ENCODE measurements at regions not wholly inside any gene's neighbourhood (a gene's known extent, or its start where the extent isn't known, plus 50 kb on each side); places are given as distances from the start of the nearest gene placed in this dataset.

DNA sequence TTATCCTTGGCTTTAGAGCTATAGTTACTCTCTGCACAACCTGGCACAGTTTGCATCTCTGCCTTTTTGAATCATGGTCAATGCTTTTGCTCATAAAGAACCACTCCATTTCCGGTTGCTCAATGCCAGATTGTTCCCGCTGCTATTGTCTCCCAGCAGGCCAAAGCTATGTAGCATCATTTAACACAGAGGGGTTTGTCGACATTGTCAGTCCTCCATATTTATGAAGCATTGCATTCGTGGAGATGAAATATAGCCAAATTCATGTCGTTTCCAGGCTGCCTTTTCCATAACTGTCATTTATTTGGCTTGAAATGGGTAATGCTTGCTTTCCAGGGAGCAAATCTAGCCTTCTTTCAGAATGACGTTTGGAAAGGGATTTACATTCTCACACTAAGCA, 598.8 kb downstream of the EPHA7 start:
- TF ChIP-seq TAF1 (IDR thresholded peaks at IDR 0.05; ENCODE audit: borderline replicate concordance, low read depth, low read length) (no peak), POLR2A (IDR thresholded peaks at IDR 0.05; ENCODE audit: low read depth, low read length) (no peak), POLR2AphosphoS5 (IDR thresholded peaks at IDR 0.05; ENCODE audit: low read depth, low read length) (no peak)
